CD4-positive, alpha-beta memory T cell (primary cell): ENCODE measurements at regions not wholly inside any gene's neighbourhood (a gene's known extent, or its start where the extent isn't known, plus 50 kb on each side); places are given as distances from the start of the nearest gene placed in this dataset.

Experiments
- CTCF ChIA-PET: fragments of 350-600 bp; sonication (Branson Sonifier 250); formaldehyde crosslinking; loops from one replicate; lab custom pipeline; 2021; ENCODE audit warnings: inconsistent platforms; ENCODE audit not compliant: partially characterized antibody; lab: Charles Lee
- POLR2A ChIA-PET: fragments of 350-600 bp; sonication (Branson Sonifier 250); formaldehyde crosslinking; loops from one replicate; lab custom pipeline; 2021; ENCODE audit not compliant: partially characterized antibody; lab: Charles Lee
- DNase-seq, 5 donors: peaks; one replicate each; pipeline versions ENCODE4 v3.0.0 to v3.0.0-alpha.2; 2020 to 2022; ENCODE audit warnings: mixed read lengths in 1 of 5
- H3K27ac ChIP-seq: one replicate; pipeline ENCODE4 v1.7.0; 2013; ENCODE audit warnings: low read depth, low read length
- H3K27me3 ChIP-seq: 2 replicates; pipeline ENCODE4 v1.7.0; 2013; ENCODE audit warnings: mild to moderate bottlenecking, low read length, moderate library complexity; ENCODE audit not compliant: insufficient read depth
- H3K36me3 ChIP-seq: 2 replicates; pipeline ENCODE4 v1.7.0; 2013; ENCODE audit warnings: mild to moderate bottlenecking, low read length, moderate library complexity; ENCODE audit not compliant: insufficient read depth
- H3K4me1 ChIP-seq: 2 replicates; pipeline ENCODE4 v1.7.0; 2013; ENCODE audit warnings: mild to moderate bottlenecking, low read length, moderate library complexity; ENCODE audit not compliant: insufficient read depth
- H3K4me3 ChIP-seq, 2 donors: one replicate each; pipeline ENCODE4 v1.7.0; 2013; ENCODE audit warnings: low read length in 2 of 2, mild to moderate bottlenecking in 1 of 2
- H3K9me3 ChIP-seq, 2 donors: one replicate each; pipeline ENCODE4 v1.7.0; 2013; ENCODE audit warnings: low read length in 2 of 2, control low read depth in 1 of 2; ENCODE audit not compliant: control insufficient read depth in 1 of 2
- H3K27ac Mint-ChIP-seq, 7 donors: one replicate each; pipeline ENCODE4 v1.8.0; 2020 to 2021; ENCODE audit warnings: mixed read lengths in 7 of 7, mild to moderate bottlenecking in 6 of 7, inconsistent platforms in 3 of 7, moderate library complexity in 3 of 7
- H3K27me3 Mint-ChIP-seq, 2 donors: one replicate each; pipeline ENCODE4 v1.8.0; 2020 to 2021; ENCODE audit warnings: mixed read lengths in 2 of 2
- H3K36me3 Mint-ChIP-seq, 2 donors: one replicate each; pipeline ENCODE4 v1.8.0; 2020 to 2021; ENCODE audit warnings: mixed read lengths in 2 of 2, inconsistent platforms in 1 of 2, mild to moderate bottlenecking in 1 of 2
- H3K4me1 Mint-ChIP-seq, 4 donors: one replicate each; pipeline ENCODE4 v1.8.0; 2020 to 2021; ENCODE audit warnings: mixed read lengths in 4 of 4, mild to moderate bottlenecking in 1 of 4
- H3K4me3 Mint-ChIP-seq, 8 donors: one replicate each; pipeline ENCODE4 v1.8.0; 2020 to 2021; ENCODE audit warnings: mixed read lengths in 8 of 8, mild to moderate bottlenecking in 7 of 8, moderate library complexity in 6 of 8, inconsistent platforms in 3 of 8
- H3K9me3 Mint-ChIP-seq, 8 donors: one replicate each; pipeline ENCODE4 v1.8.0; 2020 to 2021; ENCODE audit warnings: mixed read lengths in 8 of 8, mild to moderate bottlenecking in 5 of 8, inconsistent platforms in 3 of 8, moderate library complexity in 1 of 8
- intact Hi-C: fragments of 100-400 bp; cut with micrococcal nuclease; formaldehyde crosslinking; loops from one replicate; pipeline ENCODE4 v1.15.1; 2023

DNA sequence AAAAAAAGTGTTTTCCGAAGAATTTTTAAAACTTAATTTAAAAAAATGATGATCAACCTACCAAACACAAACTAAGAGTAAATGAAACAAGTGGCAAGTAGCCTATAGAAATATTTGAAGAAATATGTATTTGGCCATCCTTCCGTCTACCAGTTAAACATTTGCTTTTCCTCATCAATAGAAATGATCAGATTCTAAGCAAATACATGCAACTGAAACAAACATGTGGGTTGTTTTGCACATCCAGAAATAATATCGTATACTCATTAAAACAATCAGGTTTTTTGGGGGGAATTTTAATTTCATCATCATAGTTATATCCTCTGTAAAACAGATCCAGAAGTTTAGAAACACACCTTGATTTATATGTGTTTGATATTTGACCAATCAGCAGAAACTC, 1011.7 kb downstream of the GATA3 start:
- intact Hi-C loops = no loop called here
- H3K4me3 Mint-ChIP-seq = no peak overlapping the region
- no peak overlapping the region for H3K27ac Mint-ChIP-seq
- POLR2A ChIA-PET = no interaction called here
- H3K4me1 Mint-ChIP-seq = peaks cover 2 to 10% (median 5%) of the 10 kb centered on the region in 4 donors
- Histone ChIP-seq H3K4me3 (no peak overlapping the region), H3K4me1 (peaks cover 5% of the 10 kb centered on the region), H3K36me3 (no peaks in the 10 kb centered on the region), H3K9me3 (no peaks in the 10 kb centered on the region), H3K27me3 (no peaks in the 10 kb centered on the region), H3K27ac (no peak overlapping the region)
- DNase-seq = no peak
- H3K27me3 Mint-ChIP-seq = no peaks in the 10 kb centered on the region
- H3K9me3 Mint-ChIP-seq = peaks cover 0 to 5% (median 0%) of the 10 kb centered on the region in 8 donors
- no peaks in the 10 kb centered on the region for H3K36me3 Mint-ChIP-seq
- CTCF ChIA-PET = no interaction called here

DNA sequence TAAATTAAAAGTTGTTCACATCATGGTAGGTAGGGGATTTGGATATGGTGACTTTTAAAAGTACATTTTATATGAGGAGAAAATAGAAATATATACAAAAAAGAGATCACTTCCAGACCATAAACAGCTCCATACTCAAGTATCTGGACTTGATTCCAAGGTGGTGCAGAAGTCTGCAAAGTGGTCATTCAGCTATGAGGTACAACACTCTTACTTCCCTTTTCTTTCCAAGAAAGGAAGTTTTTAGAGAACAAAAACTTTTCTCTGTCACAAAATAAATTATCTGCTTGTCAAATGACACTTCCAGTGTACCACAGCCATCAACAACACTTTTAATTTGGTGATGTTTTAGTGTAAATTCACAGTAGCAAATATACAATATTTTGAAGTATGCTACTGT, 1013.5 kb downstream of the GATA3 start:
- no peaks in the 10 kb centered on the region for H3K27me3 ChIP-seq
- no peaks in the 10 kb centered on the region for H3K9me3 ChIP-seq
- peaks cover 0 to 5% (median 0%) of the 10 kb centered on the region in 8 donors for H3K9me3 Mint-ChIP-seq
- CTCF ChIA-PET = no interaction called here
- no peak overlapping the region for H3K27ac Mint-ChIP-seq
- no peaks in the 10 kb centered on the region for H3K36me3 ChIP-seq
- H3K4me1 Mint-ChIP-seq = peaks cover 0 to 6% (median 0%) of the 10 kb centered on the region in 4 donors
- POLR2A ChIA-PET = no interaction called here
- no peak overlapping the region for H3K27ac ChIP-seq
- DNase-seq = no peak
- intact Hi-C loops = no loop called here
- no peaks in the 10 kb centered on the region for H3K36me3 Mint-ChIP-seq
- peaks cover 0 to 3% of the 10 kb centered on the region in 2 donors for H3K27me3 Mint-ChIP-seq
- H3K4me3 ChIP-seq = no peak overlapping the region
- H3K4me1 ChIP-seq = no peaks in the 10 kb centered on the region
- no peak overlapping the region for H3K4me3 Mint-ChIP-seq

DNA sequence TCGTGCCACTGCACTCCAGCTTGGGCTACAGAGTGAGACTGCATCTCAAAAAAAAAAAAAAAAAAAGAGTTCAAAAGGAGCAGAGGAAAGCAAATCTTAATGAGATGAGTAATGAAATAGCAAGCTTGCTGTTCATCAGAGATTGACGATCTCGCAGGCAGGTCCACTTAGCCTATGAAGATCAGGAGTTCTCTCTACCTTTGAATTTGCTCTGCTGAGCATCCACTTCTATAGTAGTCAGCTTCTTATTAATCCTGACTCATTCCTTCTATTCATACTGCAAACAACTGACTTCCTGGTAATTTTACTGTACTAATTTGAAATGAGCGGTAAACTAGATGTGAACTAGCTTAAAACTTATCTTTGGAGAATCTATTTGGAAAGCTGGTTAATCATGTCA, 1014.6 kb downstream of the GATA3 start:
- intact Hi-C loops = no loop called here
- no peak overlapping the region for H3K27ac ChIP-seq
- no peak for DNase-seq
- H3K36me3 Mint-ChIP-seq = no peaks in the 10 kb centered on the region
- ChIA-PET POLR2A (interaction anchor here (1.1 kb wide), 1 partner anchor 43 kb away, joined by 3 read pairs; no protein-coding TSS in a partner anchor), CTCF (interaction anchor here (0.6 to 0.7 kb wide), 3 partner anchors 54 to 982 kb away, joined by 3 read pairs; no protein-coding TSS in a partner anchor)
- H3K27ac Mint-ChIP-seq = peak overlapping the region in 1 of 7 donors; percentile 44
- no peaks in the 10 kb centered on the region for H3K9me3 ChIP-seq
- no peaks in the 10 kb centered on the region for H3K36me3 ChIP-seq
- no peaks in the 10 kb centered on the region for H3K27me3 ChIP-seq
- no peak overlapping the region for H3K4me3 Mint-ChIP-seq
- no peak overlapping the region for H3K4me3 ChIP-seq
- H3K9me3 Mint-ChIP-seq = peaks cover 0 to 5% (median 0%) of the 10 kb centered on the region in 8 donors
- H3K27me3 Mint-ChIP-seq = peaks cover 0 to 3% of the 10 kb centered on the region in 2 donors
- H3K4me1 Mint-ChIP-seq = peaks cover 0 to 6% (median 0%) of the 10 kb centered on the region in 4 donors
- no peaks in the 10 kb centered on the region for H3K4me1 ChIP-seq

DNA sequence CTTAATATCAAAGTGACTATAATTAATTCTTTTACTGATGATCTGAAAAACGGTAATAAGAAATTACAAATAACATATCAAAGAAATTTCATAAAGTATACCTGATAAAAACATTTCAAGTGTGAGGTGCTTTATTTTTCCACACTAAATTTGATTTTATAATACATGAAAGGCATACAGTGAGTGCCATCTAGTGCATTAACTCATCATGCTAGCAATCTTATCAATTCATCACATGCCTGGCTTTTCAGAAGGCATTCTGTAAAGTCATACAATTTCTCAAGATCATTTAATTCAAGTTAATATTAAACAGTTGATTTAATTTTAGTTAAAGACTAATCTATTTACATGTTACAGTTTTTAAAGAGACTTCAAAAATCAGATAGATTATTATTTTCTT, 1020.9 kb downstream of the GATA3 start:
- Mint-ChIP-seq H3K9me3 (peaks cover 0 to 3% (median 0%) of the 10 kb centered on the region in 8 donors), H3K27me3 (peaks cover 2 to 3% of the 10 kb centered on the region in 2 donors), H3K27ac (no peak overlapping the region), H3K36me3 (no peaks in the 10 kb centered on the region), H3K4me1 (peaks cover 0 to 6% (median 0%) of the 10 kb centered on the region in 4 donors), H3K4me3 (no peak overlapping the region)
- Histone ChIP-seq H3K36me3 (no peaks in the 10 kb centered on the region), H3K27ac (no peak overlapping the region), H3K27me3 (no peaks in the 10 kb centered on the region), H3K4me1 (no peaks in the 10 kb centered on the region), H3K9me3 (no peaks in the 10 kb centered on the region), H3K4me3 (no peak overlapping the region)
- intact Hi-C loops = loop anchor here (5.0 kb wide), 1 partner anchor 1203 kb away; no protein-coding TSS in a partner anchor
- CTCF ChIA-PET = no interaction called here
- POLR2A ChIA-PET = no interaction called here
- DNase-seq = no peak

DNA sequence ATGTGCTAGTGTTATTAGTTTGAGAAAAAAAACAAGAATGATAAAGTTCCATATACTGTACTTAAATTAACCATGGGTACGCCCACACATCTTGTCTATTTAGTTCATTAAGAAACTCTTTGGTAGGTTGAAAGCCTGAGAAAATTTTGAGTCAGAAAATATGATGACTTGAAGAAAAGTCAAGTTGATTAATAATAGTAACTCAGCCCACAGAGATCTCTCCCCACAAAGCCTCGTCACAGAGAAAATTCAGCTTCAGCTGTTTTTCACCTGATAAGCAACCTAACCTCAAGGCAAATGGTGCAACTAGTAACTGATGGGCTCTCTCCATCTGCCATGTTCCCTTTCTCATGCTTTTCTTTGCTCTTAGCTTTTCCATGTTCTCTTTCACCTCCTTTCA, 1021.6 kb downstream of the GATA3 start:
- intact Hi-C loops = loop anchor here (5.0 kb wide), 1 partner anchor 1204 kb away; no protein-coding TSS in a partner anchor
- no peak overlapping the region for H3K27ac ChIP-seq

DNA sequence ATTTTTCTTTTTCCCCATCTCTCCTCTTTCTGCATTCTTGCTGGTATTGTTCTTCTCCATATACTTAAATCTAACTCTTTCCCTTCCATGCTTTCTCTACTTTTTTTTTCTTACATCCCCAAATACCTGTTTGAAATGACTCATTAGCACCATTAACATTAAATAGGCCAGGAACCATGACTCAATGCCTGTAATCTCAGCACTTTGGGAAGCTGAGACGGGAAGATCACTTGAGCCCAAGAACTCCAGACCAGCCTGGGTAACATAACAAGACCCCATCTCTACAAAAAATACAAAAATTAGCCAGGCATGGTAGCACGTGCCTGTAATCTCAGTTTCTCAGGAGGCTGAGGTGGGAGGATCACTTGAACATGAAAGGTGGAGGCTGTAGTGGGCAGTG, 1026.8 kb downstream of the GATA3 start:
- no peak overlapping the region for H3K4me3 ChIP-seq
- no peaks in the 10 kb centered on the region for H3K27me3 ChIP-seq
- H3K36me3 Mint-ChIP-seq = no peaks in the 10 kb centered on the region
- peaks cover 7 to 15% (median 9%) of the 10 kb centered on the region in 4 donors for H3K4me1 Mint-ChIP-seq
- H3K27ac Mint-ChIP-seq = peak overlapping the region in 1 of 7 donors; percentile 26
- no peak overlapping the region for H3K27ac ChIP-seq
- peaks cover 0 to 2% of the 10 kb centered on the region in 2 donors for H3K27me3 Mint-ChIP-seq
- no peaks in the 10 kb centered on the region for H3K9me3 ChIP-seq
- intact Hi-C loops = no loop called here
- CTCF ChIA-PET = no interaction called here
- no peaks in the 10 kb centered on the region for H3K36me3 ChIP-seq
- H3K4me3 Mint-ChIP-seq = no peak overlapping the region
- no peaks in the 10 kb centered on the region for H3K4me1 ChIP-seq
- DNase-seq = no peak
- POLR2A ChIA-PET = no interaction called here
- H3K9me3 Mint-ChIP-seq = peaks cover 0 to 7% (median 0%) of the 10 kb centered on the region in 8 donors

More for the DNA sequence above, 1021.6 kb downstream of the GATA3 start:
- Histone ChIP-seq H3K36me3 (no peaks in the 10 kb centered on the region), H3K4me3 (no peak overlapping the region), H3K27me3 (no peaks in the 10 kb centered on the region), H3K9me3 (no peaks in the 10 kb centered on the region), H3K4me1 (no peaks in the 10 kb centered on the region)
- no peak overlapping the region for H3K27ac Mint-ChIP-seq
- peaks cover 2 to 3% of the 10 kb centered on the region in 2 donors for H3K27me3 Mint-ChIP-seq
- H3K36me3 Mint-ChIP-seq = no peaks in the 10 kb centered on the region
- no peak for DNase-seq
- H3K4me1 Mint-ChIP-seq = no peaks in the 10 kb centered on the region
- no peak overlapping the region for H3K4me3 Mint-ChIP-seq
- peaks cover 0 to 3% (median 0%) of the 10 kb centered on the region in 8 donors for H3K9me3 Mint-ChIP-seq
- POLR2A ChIA-PET = no interaction called here
- CTCF ChIA-PET = no interaction called here

DNA sequence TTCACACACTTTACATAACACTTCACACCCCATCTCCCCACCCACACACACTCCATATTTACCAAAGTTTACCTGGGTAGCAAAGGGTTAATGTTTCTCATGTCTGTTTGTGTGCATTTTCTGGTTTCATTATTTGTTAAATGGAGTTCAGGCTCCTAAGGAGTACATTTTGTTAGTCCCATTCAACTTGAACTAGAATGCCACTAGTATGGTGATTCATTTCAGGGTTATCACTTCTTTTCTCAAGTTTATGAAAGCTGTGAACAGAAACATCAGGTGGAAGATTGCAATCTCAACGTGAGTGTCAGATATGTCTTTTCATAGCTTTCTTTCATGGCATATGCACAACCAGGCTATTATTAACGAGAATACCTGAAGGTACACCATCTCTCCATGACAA, 1027.5 kb downstream of the GATA3 start:
- Mint-ChIP-seq H3K4me1 (peaks cover 7 to 15% (median 9%) of the 10 kb centered on the region in 4 donors), H3K27me3 (peaks cover 0 to 2% of the 10 kb centered on the region in 2 donors), H3K36me3 (no peaks in the 10 kb centered on the region), H3K4me3 (no peak overlapping the region), H3K9me3 (peaks cover 0 to 7% (median 0%) of the 10 kb centered on the region in 8 donors), H3K27ac (peak overlapping the region in 1 of 7 donors; percentile 21)
- POLR2A ChIA-PET = no interaction called here
- no peak overlapping the region for H3K27ac ChIP-seq
- no peaks in the 10 kb centered on the region for H3K9me3 ChIP-seq
- no peaks in the 10 kb centered on the region for H3K4me1 ChIP-seq
- no peaks in the 10 kb centered on the region for H3K36me3 ChIP-seq
- CTCF ChIA-PET = no interaction called here
- no peaks in the 10 kb centered on the region for H3K27me3 ChIP-seq
- no peak for DNase-seq
- H3K4me3 ChIP-seq = no peak overlapping the region
- intact Hi-C loops = no loop called here
